ENCODE measurements at regions not wholly inside any gene's neighbourhood (a gene's known extent, or its start where the extent isn't known, plus 50 kb on each side); places are given as distances from the start of the nearest gene placed in this dataset.
A peak's percentile ranks its signal among the peaks of the same experiment; 100 is the strongest.

- Histone ChIP-seq H3K9me3 (no peaks in the 10 kb centered on the region), H3K27ac (no peak overlapping the region), H3K36me3 (no peaks in the 10 kb centered on the region), H3K27me3 (no peaks in the 10 kb centered on the region), H3K4me1 (no peaks in the 10 kb centered on the region), H3K4me3 (no peak overlapping the region)
- DNase-seq, result no peak
- TF ChIP-seq CTCF (IDR thresholded peaks at IDR 0.05) (no peak), POLR2A (IDR thresholded peaks at IDR 0.05) (no peak)
These were observed 123.3 kb upstream of the NYAP2 start for GRCh38 chr2:225276207-225276606.

- H3K4me1 ChIP-seq, result no peaks in the 10 kb centered on the region
- no peak for DNase-seq
- no peak overlapping the region for H3K4me3 ChIP-seq
- H3K9me3 ChIP-seq, result no peaks in the 10 kb centered on the region
- H3K36me3 ChIP-seq, result no peaks in the 10 kb centered on the region
- TF ChIP-seq CTCF (IDR thresholded peaks at IDR 0.05), result no peak
- TF ChIP-seq POLR2A (IDR thresholded peaks at IDR 0.05), result no peak
- H3K27me3 ChIP-seq, result no peaks in the 10 kb centered on the region
- no peak overlapping the region for H3K27ac ChIP-seq
These were observed 124.1 kb upstream of the NYAP2 start for GRCh38 chr2:225275443-225275842.

GRCh38 chr2:225274751-225275150 is 124.8 kb upstream of the NYAP2 start:
- no peaks in the 10 kb centered on the region for H3K27me3 ChIP-seq
- H3K4me3 ChIP-seq, result no peak overlapping the region
- no peaks in the 10 kb centered on the region for H3K9me3 ChIP-seq
- H3K4me1 ChIP-seq, result no peaks in the 10 kb centered on the region
- DNase-seq, result no peak
- TF ChIP-seq POLR2A (IDR thresholded peaks at IDR 0.05) (no peak), CTCF (IDR thresholded peaks at IDR 0.05) (no peak)
- no peaks in the 10 kb centered on the region for H3K36me3 ChIP-seq
- H3K27ac ChIP-seq, result no peak overlapping the region

- H3K36me3 ChIP-seq, result no peaks in the 10 kb centered on the region
- no peak for TF ChIP-seq CTCF (IDR thresholded peaks at IDR 0.05)
- no peak for TF ChIP-seq POLR2A (IDR thresholded peaks at IDR 0.05)
- H3K27me3 ChIP-seq, result no peaks in the 10 kb centered on the region
- no peaks in the 10 kb centered on the region for H3K4me1 ChIP-seq
- no peak for DNase-seq
- no peak overlapping the region for H3K4me3 ChIP-seq
- no peaks in the 10 kb centered on the region for H3K9me3 ChIP-seq
- H3K27ac ChIP-seq, result no peak overlapping the region
These were observed 127.3 kb upstream of the NYAP2 start for GRCh38 chr2:225272173-225272572.

GRCh38 chr2:225270861-225271260 is 128.6 kb upstream of the NYAP2 start:
- peak in 1 of 3 donors; percentile 47 for DNase-seq
- Histone ChIP-seq H3K27ac (no peak overlapping the region), H3K36me3 (no peaks in the 10 kb centered on the region), H3K9me3 (no peaks in the 10 kb centered on the region), H3K4me3 (no peak overlapping the region), H3K4me1 (no peaks in the 10 kb centered on the region), H3K27me3 (no peaks in the 10 kb centered on the region)
- peak in 3 of 6 experiments; percentile 7 to 21 (median 16) for TF ChIP-seq CTCF (IDR thresholded peaks at IDR 0.05)
- no peak for TF ChIP-seq POLR2A (IDR thresholded peaks at IDR 0.05)

- H3K4me3 ChIP-seq, result no peak overlapping the region
These were observed 129.5 kb upstream of the NYAP2 start for GRCh38 chr2:225270053-225270452.

More at GRCh38 chr2:225270053-225270452, 129.5 kb upstream of the NYAP2 start:
- H3K9me3 ChIP-seq, result no peaks in the 10 kb centered on the region
- no peak for DNase-seq
- H3K4me1 ChIP-seq, result no peaks in the 10 kb centered on the region
- H3K36me3 ChIP-seq, result no peaks in the 10 kb centered on the region
- TF ChIP-seq POLR2A (IDR thresholded peaks at IDR 0.05) (no peak), CTCF (IDR thresholded peaks at IDR 0.05) (no peak)
- no peak overlapping the region for H3K27ac ChIP-seq
- no peaks in the 10 kb centered on the region for H3K27me3 ChIP-seq
